ENCODE measurements at regions not wholly inside any gene's neighbourhood (a gene's known extent, or its start where the extent isn't known, plus 50 kb on each side); places are given as distances from the start of the nearest gene placed in this dataset.

- no peak for DNase-seq
These were observed 78.5 kb upstream of the STK17B start for GRCh38 chr2:196249860-196250259.

GRCh38 chr2:196251132-196251531 lies 79.8 kb upstream of the STK17B start:
- no peak for DNase-seq

GRCh38 chr2:196252408-196253115 lies 81.2 kb upstream of the STK17B start:
- DNase-seq: no peak

DNA sequence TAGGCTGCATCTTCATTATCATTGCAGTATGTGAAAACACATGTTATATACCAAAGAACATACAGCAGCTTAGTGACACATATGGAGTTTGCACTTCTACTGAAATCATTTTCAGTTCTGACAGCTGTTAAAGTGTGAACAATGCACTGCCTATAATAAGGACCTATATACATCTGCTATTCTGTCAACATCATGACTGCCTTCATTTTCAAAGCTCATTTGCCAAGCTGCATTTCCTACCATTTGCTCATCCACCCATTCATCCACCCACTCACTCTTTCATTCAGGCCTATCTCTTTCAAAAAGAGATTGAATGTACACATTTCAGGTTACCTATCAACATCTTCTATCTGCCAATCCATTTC lies 81.7 kb upstream of the STK17B start:
- no peak for DNase-seq

DNA sequence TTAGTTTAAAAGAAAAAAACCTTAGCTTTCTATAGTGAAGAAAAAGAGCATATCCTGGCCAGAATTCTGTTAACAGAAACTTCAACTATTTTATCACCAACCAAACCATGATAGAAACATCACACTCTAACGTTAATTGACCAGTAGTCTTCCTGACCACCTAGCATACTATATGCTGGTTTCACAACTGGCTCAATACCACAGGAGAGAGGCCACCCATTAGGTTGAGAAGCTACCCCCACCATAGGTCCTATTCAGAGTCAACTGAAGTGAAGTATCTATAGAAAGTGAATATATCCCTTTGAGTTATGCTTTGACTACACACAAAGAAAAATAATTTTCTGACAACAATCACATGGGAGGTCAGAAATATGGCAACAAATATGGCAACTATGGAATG lies 85.2 kb upstream of the STK17B start:
- no peak for DNase-seq

GRCh38 chr2:196257086-196257485 lies 85.7 kb upstream of the STK17B start:
- DNase-seq: no peak

- no peak for DNase-seq
These were observed 87.0 kb upstream of the STK17B start for GRCh38 chr2:196258407-196258806.

DNA sequence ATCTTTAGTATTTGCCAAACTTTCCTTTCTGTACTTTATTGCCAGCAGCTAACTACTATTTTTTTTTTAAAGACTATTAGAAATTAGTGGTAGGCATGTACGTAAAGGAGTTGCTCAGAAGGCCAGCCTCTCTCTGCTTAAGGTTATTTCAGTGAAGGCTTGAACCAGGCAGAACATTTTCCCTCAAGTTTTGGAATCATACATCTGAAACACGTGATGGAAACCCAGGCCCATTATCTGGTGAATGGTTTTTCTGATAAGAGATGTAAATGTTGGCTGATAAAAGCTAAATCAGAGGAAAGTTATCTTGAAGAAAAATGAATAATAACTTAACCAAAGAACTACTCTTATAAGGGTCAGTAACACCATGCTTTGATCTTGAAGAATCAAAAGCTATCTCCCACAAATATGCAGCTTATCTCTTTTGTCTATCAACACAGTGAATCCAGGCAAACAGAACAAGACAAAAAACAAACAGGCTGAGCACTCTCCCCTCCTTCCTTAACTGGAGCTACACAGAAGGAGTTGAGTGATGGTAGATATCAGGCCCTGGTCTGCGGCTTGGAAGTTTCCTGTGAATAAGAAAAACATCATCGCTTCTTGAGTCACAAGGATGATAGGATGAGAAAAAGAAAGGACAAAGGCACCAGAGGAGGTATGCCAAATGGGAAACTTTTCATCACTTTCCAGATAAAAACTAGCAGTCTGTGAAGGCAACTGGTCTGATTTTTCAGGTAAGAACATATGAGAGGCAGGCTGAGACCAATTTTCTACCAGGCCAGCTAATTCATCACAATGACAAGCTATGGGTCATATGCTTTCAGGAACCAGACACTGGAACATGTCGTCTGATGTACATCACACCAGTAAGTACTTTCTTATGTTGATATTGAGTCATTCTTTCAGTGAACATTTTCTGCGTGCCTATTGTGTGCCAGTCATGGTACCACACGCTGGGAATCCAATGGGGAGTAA lies 88.4 kb upstream of the STK17B start:
- no peak for DNase-seq

DNA sequence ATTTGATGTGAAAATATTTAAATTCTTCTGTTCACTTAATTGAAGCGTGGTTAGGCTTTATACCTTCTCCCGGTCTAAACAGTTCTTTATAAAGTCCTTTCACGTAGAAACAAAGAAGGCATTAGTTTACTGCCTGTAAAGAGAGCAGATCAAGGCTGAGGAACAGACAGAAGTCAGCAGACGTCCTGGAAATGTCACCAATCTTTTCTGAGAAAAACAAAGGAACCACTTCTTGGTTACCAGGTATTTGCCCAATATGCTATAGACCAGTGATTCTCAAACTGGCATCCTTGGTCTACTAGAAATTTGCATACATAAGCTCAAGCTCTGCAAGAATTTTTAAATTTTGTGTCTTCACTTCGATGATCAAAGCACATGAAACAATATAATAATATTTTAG lies 89.2 kb upstream of the STK17B start:
- DNase-seq: no peak

DNA sequence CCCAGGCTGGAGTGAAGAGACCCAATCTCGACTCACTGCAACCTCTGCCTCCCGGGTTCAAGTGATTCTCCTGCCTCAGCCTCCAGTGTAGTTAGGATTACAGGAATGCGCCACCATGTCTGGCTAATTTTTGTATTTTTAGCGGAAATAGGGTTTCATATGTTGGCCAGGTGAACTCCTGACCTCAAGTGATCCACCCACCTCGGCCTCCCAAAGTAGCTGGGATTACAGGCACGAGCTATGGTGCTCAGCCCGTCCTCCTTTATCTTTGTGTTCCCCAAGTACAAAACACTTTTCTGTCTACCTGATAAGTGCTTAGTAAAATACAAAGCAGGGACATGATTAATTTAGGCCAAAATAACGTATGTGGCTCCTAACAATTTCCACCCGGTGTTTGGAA lies 91.2 kb upstream of the STK17B start:
- DNase-seq: no peak

GRCh38 chr2:196263181-196263747 lies 91.9 kb upstream of the STK17B start:
- DNase-seq: no peak

DNA sequence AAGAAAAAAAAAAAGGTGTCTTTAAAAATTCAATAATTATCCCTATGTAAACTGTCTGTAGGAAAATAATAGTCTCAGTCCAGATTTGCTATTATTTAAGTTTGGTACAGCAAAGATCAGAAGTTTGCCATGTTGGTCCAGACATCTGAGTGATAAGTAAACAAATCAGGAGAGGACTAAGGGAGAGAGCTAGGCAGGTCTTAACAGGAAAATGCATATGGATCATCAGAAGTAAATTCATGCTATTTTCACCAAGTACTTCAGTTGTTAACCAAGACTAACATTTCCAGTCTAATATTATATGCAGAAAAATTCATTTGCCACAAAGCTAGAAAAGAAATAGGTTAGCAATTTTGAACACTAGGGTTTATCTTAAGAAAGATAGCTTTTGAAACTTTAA lies 95.0 kb upstream of the STK17B start:
- DNase-seq: no peak

- DNase-seq: no peak
These were observed 95.5 kb upstream of the STK17B start for GRCh38 chr2:196266855-196267254.

GRCh38 chr2:196268025-196268424 lies 96.6 kb upstream of the STK17B start:
- DNase-seq: no peak

- DNase-seq: no peak
These were observed 97.4 kb upstream of the STK17B start for GRCh38 chr2:196268538-196269338.

- no peak for DNase-seq
These were observed 100.4 kb upstream of the STK17B start for GRCh38 chr2:196271795-196272194.

GRCh38 chr2:196274387-196274809 lies 103.0 kb upstream of the STK17B start:
- peak; percentile 32 for DNase-seq

- no peak for DNase-seq
These were observed 104.4 kb upstream of the STK17B start for GRCh38 chr2:196275646-196276352.

DNA sequence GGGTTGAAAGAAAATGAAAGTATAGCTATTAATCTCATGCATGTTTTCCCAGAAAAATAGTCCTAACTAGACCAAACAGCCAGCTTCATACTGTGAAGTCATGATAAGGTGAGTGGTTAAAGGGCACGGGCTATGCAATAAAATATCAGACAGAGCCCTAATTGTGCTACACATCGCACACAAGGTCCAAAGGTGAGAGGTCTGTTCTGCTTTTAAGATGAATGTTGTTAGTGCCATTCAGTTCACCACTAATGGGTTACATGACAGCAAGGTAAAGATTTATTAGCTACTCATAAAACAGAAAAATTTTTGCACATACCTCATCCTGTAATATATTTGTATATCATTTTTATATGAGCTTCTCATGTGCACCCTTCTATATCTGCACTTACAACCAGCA lies 105.0 kb upstream of the STK17B start:
- DNase-seq: no peak

DNA sequence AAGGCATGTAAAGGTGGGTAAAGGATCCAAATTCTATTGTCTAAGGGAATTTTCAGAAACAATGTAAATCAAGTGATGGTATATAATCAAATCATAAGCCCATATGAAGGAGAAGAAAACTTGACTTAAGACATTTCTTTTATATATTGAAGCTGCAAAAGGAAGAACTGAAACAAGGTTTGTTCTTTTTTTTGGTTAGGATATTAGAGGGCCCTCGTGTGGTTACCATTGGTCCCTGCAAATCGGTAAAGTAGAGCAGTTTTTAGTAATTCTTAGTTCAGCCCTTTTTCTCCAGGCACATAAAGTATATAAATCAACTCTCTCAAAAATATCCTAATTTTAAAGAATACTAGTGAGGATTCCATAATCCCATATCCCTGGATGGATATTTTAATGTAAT lies 105.6 kb upstream of the STK17B start:
- DNase-seq: no peak

- DNase-seq: no peak
These were observed 107.1 kb upstream of the STK17B start for GRCh38 chr2:196278491-196278911.

DNA sequence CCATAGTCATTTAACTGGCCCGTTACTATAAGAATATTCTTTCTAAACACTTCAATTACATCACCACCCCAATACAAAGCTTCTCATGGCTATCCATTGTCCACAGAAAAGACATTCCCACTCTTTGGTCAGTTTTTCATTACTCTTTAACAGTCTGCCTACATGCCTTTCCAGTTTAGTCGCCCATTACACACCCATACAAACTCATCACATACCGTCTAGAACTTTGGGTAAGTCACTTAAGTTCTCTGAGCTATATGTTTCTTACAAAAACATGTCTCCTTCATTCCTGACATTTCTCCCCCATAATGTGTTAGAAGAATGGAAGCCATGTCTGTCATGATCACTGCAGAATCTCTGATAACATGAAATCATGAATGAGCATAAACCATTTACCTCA lies 108.2 kb upstream of the STK17B start:
- DNase-seq: no peak
